Spleen (tissue), 11 donors: ENCODE measurements at regions not wholly inside any gene's neighbourhood (a gene's known extent, or its start where the extent isn't known, plus 50 kb on each side); places are given as distances from the start of the nearest gene placed in this dataset.
A peak's percentile ranks its signal among the peaks of the same experiment; 100 is the strongest.

Experiments used
- DNase-seq: peaks from one replicate; pipeline ENCODE4 v3.0.0-alpha.2; 2020
- H3K27ac ChIP-seq, 8 donors: fragments of 200-600 bp; sonication (generic) in 7 of 8; 1 replicate in 4 of 8; 2 replicates in 4 of 8; pipeline versions ENCODE4 v1.5.0 to v1.8.0; 2016 to 2021; ENCODE audit warnings: inconsistent platforms in 4 of 8, mild to moderate bottlenecking in 4 of 8, moderate library complexity in 1 of 8
- H3K27me3 ChIP-seq, 7 donors: fragments of 200-600 bp; sonication (generic) in 6 of 7; replicated peaks in 1 of 7; 1 replicate in 4 of 7; 2 replicates in 3 of 7; pipeline versions ENCODE4 v1.5.0 to v1.8.0; 2016 to 2021; ENCODE audit warnings: inconsistent platforms in 3 of 7, mild to moderate bottlenecking in 1 of 7
- H3K36me3 ChIP-seq, 6 donors: fragments of 200-600 bp; sonication (generic) in 5 of 6; 1 replicate in 4 of 6; 2 replicates in 2 of 6; pipeline versions ENCODE4 v1.5.0 to v1.8.0; 2016 to 2021; ENCODE audit warnings: inconsistent platforms in 2 of 6
- H3K4me1 ChIP-seq, 6 donors: fragments of 200-600 bp; sonication (generic) in 5 of 6; 1 replicate in 3 of 6; 2 replicates in 3 of 6; pipeline versions ENCODE4 v1.5.0 to v1.8.0; 2016 to 2021; ENCODE audit warnings: inconsistent platforms in 3 of 6
- H3K4me3 ChIP-seq, 8 donors: fragments of 200-600 bp; sonication (generic) in 7 of 8; 1 replicate in 4 of 8; 2 replicates in 4 of 8; pipeline versions ENCODE4 v1.5.0 to v1.8.0; 2016 to 2021; ENCODE audit warnings: inconsistent platforms in 4 of 8, mild to moderate bottlenecking in 4 of 8, moderate library complexity in 2 of 8
- H3K9me3 ChIP-seq, 8 donors: fragments of 200-600 bp; sonication (generic) in 7 of 8; 1 replicate in 4 of 8; 2 replicates in 4 of 8; pipeline versions ENCODE4 v1.5.0 to v1.8.0; 2016 to 2021; ENCODE audit warnings: inconsistent platforms in 4 of 8
- CTCF ChIP-seq, 11 experiments: fragments of 200-600 bp in 7 of 11; fragments of 450-650 bp in 4 of 11; sonication (generic) in 4 of 11; IDR thresholded peaks in 8 of 11; conservative IDR thresholded peaks in 3 of 11; 1 replicate in 7 of 11; 2 replicates in 4 of 11; pipeline versions ENCODE4 v1.4.0 to v1.8.0; 2016 to 2021; ENCODE audit warnings: antibody characterized with exemption in 11 of 11, inconsistent platforms in 4 of 11, mild to moderate bottlenecking in 1 of 11
- POLR2A ChIP-seq, 3 donors: fragments of 450-650 bp; IDR thresholded peaks; one replicate each; pipeline ENCODE4 v1.5.1; 2017; ENCODE audit warnings: antibody characterized with exemption in 3 of 3, mild to moderate bottlenecking in 1 of 3
- POLR2AphosphoS5 ChIP-seq, 3 donors: sonication (generic); formaldehyde crosslinking; IDR thresholded peaks; one replicate each; pipeline ENCODE4 v1.5.1; 2017; ENCODE audit warnings: antibody characterized with exemption in 3 of 3
- WGBS, 5 donors: extraction: QIAGEN DNeasy Blood & Tissue Kit in 3 of 5; methylation state at CpG; one replicate each; pipeline versions ENCODE4 v1.1.5 to v1.1.7; 2013 to 2018; 5-methylcytosine and 5-hydroxymethylcytosine counted together
- intact Hi-C: fragments of 100-400 bp; cut with DNase I; formaldehyde crosslinking; loops from one replicate; pipeline ENCODE4 v1.15.0; 2023; ENCODE audit warnings: low total_unique reads
- donor health status: healthy with polysubstance abuse.
- donor health status: DM: no; HTN: no; CAD: no; lungs with moderate emphysema.
- donor health status: DM: no; HTN: no; CAD: no.
- donor health status: Bipolar disorder and iron deficiency.
- donor health status: healthy.
- donor health status: DM: no; HTN: no; CAD: no.
- donor health status: DM: yes; HTN: yes; CAD: no.

GRCh38 chrX:45630078-45630477 is 429.4 kb upstream of the DIPK2B start:
- Histone ChIP-seq H3K4me1 (no peaks in the 10 kb centered on the region), H3K27ac (no peak overlapping the region), H3K9me3 (peaks cover 0 to 11% (median 0%) of the 10 kb centered on the region in 8 donors), H3K4me3 (no peak overlapping the region), H3K36me3 (no peaks in the 10 kb centered on the region), H3K27me3 (peaks cover 0 to 4% (median 0%) of the 10 kb centered on the region in 7 donors)
- intact Hi-C loops, result no loop called here
- TF ChIP-seq POLR2AphosphoS5 (IDR thresholded peaks at IDR 0.05), result no peak
- no peak for TF ChIP-seq CTCF (IDR thresholded peaks at IDR 0.05 in 8 of 11, conservative IDR thresholded peaks at IDR 0.05 in 3 of 11)
- no peak for TF ChIP-seq POLR2A (IDR thresholded peaks at IDR 0.05)
- no peak for DNase-seq
- 86 to 100% (median 96%) methylated on average over 1 of the region's 1 CpG for WGBS, 5 donors

GRCh38 chrX:45628041-45628440 is 427.4 kb upstream of the DIPK2B start:
- no peak for DNase-seq
- WGBS, 5 donors, result 20 to 58% (median 31%) methylated on average over 1 of the region's 1 CpG
- Histone ChIP-seq H3K4me1 (no peaks in the 10 kb centered on the region), H3K36me3 (no peaks in the 10 kb centered on the region), H3K27me3 (no peaks in the 10 kb centered on the region), H3K9me3 (peaks cover 0 to 11% (median 0%) of the 10 kb centered on the region in 8 donors), H3K4me3 (no peak overlapping the region), H3K27ac (no peak overlapping the region)
- no peak for TF ChIP-seq POLR2AphosphoS5 (IDR thresholded peaks at IDR 0.05)
- intact Hi-C loops, result no loop called here

- H3K27ac ChIP-seq, result peak overlapping the region in 1 of 8 donors; percentile 7
- no peak overlapping the region for H3K4me3 ChIP-seq
- intact Hi-C loops, result no loop called here
- TF ChIP-seq POLR2A (IDR thresholded peaks at IDR 0.05) (no peak), POLR2AphosphoS5 (IDR thresholded peaks at IDR 0.05) (no peak), CTCF (IDR thresholded peaks at IDR 0.05 in 8 of 11, conservative IDR thresholded peaks at IDR 0.05 in 3 of 11) (no peak)
- H3K36me3 ChIP-seq, result no peaks in the 10 kb centered on the region
- DNase-seq, result no peak
- H3K27me3 ChIP-seq, result no peaks in the 10 kb centered on the region
- H3K9me3 ChIP-seq, result peaks cover 0 to 6% (median 0%) of the 10 kb centered on the region in 8 donors
- H3K4me1 ChIP-seq, result no peaks in the 10 kb centered on the region
Measured at GRCh38 chrX:45623266-45623665, 422.6 kb upstream of the DIPK2B start.

- Histone ChIP-seq H3K4me1 (no peaks in the 10 kb centered on the region), H3K27me3 (no peaks in the 10 kb centered on the region), H3K27ac (no peak overlapping the region), H3K36me3 (no peaks in the 10 kb centered on the region), H3K9me3 (peaks cover 0 to 6% (median 0%) of the 10 kb centered on the region in 8 donors), H3K4me3 (no peak overlapping the region)
- DNase-seq, result no peak
- intact Hi-C loops, result no loop called here
- no peak for TF ChIP-seq POLR2AphosphoS5 (IDR thresholded peaks at IDR 0.05)
- no peak for TF ChIP-seq CTCF (IDR thresholded peaks at IDR 0.05 in 8 of 11, conservative IDR thresholded peaks at IDR 0.05 in 3 of 11)
- no peak for TF ChIP-seq POLR2A (IDR thresholded peaks at IDR 0.05)
Measured at GRCh38 chrX:45622538-45622937, 421.9 kb upstream of the DIPK2B start.

GRCh38 chrX:45622042-45622423 is 421.4 kb upstream of the DIPK2B start:
- DNase-seq, result no peak
- Histone ChIP-seq H3K27me3 (no peaks in the 10 kb centered on the region), H3K36me3 (no peaks in the 10 kb centered on the region), H3K27ac (no peak overlapping the region), H3K9me3 (peaks cover 0 to 6% (median 0%) of the 10 kb centered on the region in 8 donors), H3K4me1 (no peaks in the 10 kb centered on the region), H3K4me3 (no peak overlapping the region)
- no peak for TF ChIP-seq POLR2AphosphoS5 (IDR thresholded peaks at IDR 0.05)
- TF ChIP-seq CTCF (IDR thresholded peaks at IDR 0.05 in 8 of 11, conservative IDR thresholded peaks at IDR 0.05 in 3 of 11), result no peak
- no peak for TF ChIP-seq POLR2A (IDR thresholded peaks at IDR 0.05)
- 66 to 85% (median 73%) methylated on average over 3 of the region's 3 CpGs for WGBS, 5 donors
- intact Hi-C loops, result no loop called here
